ENCODE measurements at regions not wholly inside any gene's neighbourhood (a gene's known extent, or its start where the extent isn't known, plus 50 kb on each side); places are given as distances from the start of the nearest gene placed in this dataset.
"Not testable (repeated sequence)": the region's sequence is repeated elsewhere in the genome, so short reads cannot be mapped to it uniquely, and the experiment has no call there.

- Mint-ChIP-seq H3K27ac (no peak overlapping the region), H3K4me3 (no peak overlapping the region), H3K36me3 (no peaks in the 10 kb centered on the region), H3K4me1 (no peaks in the 10 kb centered on the region), H3K9me3 (no peaks in the 10 kb centered on the region)
- no peak for ATAC-seq
- DNase-seq (ENCODE audit: low spot score in 2 of 2), result no peak
Observed at GRCh38 chr6:21850691-21851090, 257.1 kb downstream of the SOX4 start.

GRCh38 chr6:21855811-21856455 lies 262.4 kb downstream of the SOX4 start:
- Mint-ChIP-seq H3K4me1 (no peaks in the 10 kb centered on the region), H3K36me3 (no peaks in the 10 kb centered on the region), H3K9me3 (no peaks in the 10 kb centered on the region), H3K27ac (no peak overlapping the region), H3K4me3 (no peak overlapping the region)
- DNase-seq (ENCODE audit: low spot score in 2 of 2) (no peak), ATAC-seq (no peak)

GRCh38 chr6:21856456-21856825 lies 262.9 kb downstream of the SOX4 start:
- no peak overlapping the region for H3K27ac Mint-ChIP-seq
- no peak for ATAC-seq
- DNase-seq (ENCODE audit: low spot score in 2 of 2), result no peak

GRCh38 chr6:21856844-21857243 lies 263.3 kb downstream of the SOX4 start:
- Mint-ChIP-seq H3K36me3 (no peaks in the 10 kb centered on the region), H3K4me3 (no peak overlapping the region), H3K27ac (no peak overlapping the region), H3K9me3 (no peaks in the 10 kb centered on the region), H3K4me1 (no peaks in the 10 kb centered on the region)
- DNase-seq (ENCODE audit: low spot score in 2 of 2), result no peak
- no peak for ATAC-seq

More at GRCh38 chr6:21856456-21856825, 262.9 kb downstream of the SOX4 start:
- Mint-ChIP-seq H3K36me3 (no peaks in the 10 kb centered on the region), H3K4me3 (no peak overlapping the region), H3K4me1 (no peaks in the 10 kb centered on the region), H3K9me3 (no peaks in the 10 kb centered on the region)

- no peaks in the 10 kb centered on the region for H3K4me1 Mint-ChIP-seq
- H3K36me3 Mint-ChIP-seq, result no peaks in the 10 kb centered on the region
- H3K9me3 Mint-ChIP-seq, result no peaks in the 10 kb centered on the region
- DNase-seq (ENCODE audit: low spot score in 2 of 2) (no peak), ATAC-seq (no peak)
- H3K4me3 Mint-ChIP-seq, result no peak overlapping the region
- H3K27ac Mint-ChIP-seq, result no peak overlapping the region
Observed at GRCh38 chr6:21858076-21858475, 264.5 kb downstream of the SOX4 start.

- no peaks in the 10 kb centered on the region for H3K9me3 Mint-ChIP-seq
- ATAC-seq (no peak), DNase-seq (ENCODE audit: low spot score in 2 of 2) (no peak)
- H3K36me3 Mint-ChIP-seq, result no peaks in the 10 kb centered on the region
- no peak overlapping the region for H3K27ac Mint-ChIP-seq
- H3K4me1 Mint-ChIP-seq, result no peaks in the 10 kb centered on the region
- no peak overlapping the region for H3K4me3 Mint-ChIP-seq
Observed at GRCh38 chr6:21859193-21859735, 265.7 kb downstream of the SOX4 start.

GRCh38 chr6:21861942-21862341 lies 268.4 kb downstream of the SOX4 start:
- H3K9me3 Mint-ChIP-seq, result no peaks in the 10 kb centered on the region
- DNase-seq (ENCODE audit: low spot score in 2 of 2) (no peak), ATAC-seq (no peak)
- H3K4me3 Mint-ChIP-seq, result no peak overlapping the region
- H3K36me3 Mint-ChIP-seq, result no peaks in the 10 kb centered on the region
- no peak overlapping the region for H3K27ac Mint-ChIP-seq
- no peaks in the 10 kb centered on the region for H3K4me1 Mint-ChIP-seq

GRCh38 chr6:21864206-21864605 lies 270.7 kb downstream of the SOX4 start:
- Mint-ChIP-seq H3K4me1 (no peaks in the 10 kb centered on the region), H3K9me3 (peaks cover 2% of the 10 kb centered on the region), H3K27ac (no peak overlapping the region), H3K36me3 (no peaks in the 10 kb centered on the region), H3K4me3 (no peak overlapping the region)
- DNase-seq (ENCODE audit: low spot score in 2 of 2) (no peak), ATAC-seq (no peak)

- no peak overlapping the region for H3K4me3 Mint-ChIP-seq
- peaks cover 3% of the 10 kb centered on the region for H3K9me3 Mint-ChIP-seq
- no peak overlapping the region for H3K27ac Mint-ChIP-seq
- ATAC-seq (no peak), DNase-seq (ENCODE audit: low spot score in 2 of 2) (no peak)
- no peaks in the 10 kb centered on the region for H3K4me1 Mint-ChIP-seq
- no peaks in the 10 kb centered on the region for H3K36me3 Mint-ChIP-seq
Observed at GRCh38 chr6:21868226-21868625, 274.7 kb downstream of the SOX4 start.

- Mint-ChIP-seq H3K9me3 (peaks cover 3% of the 10 kb centered on the region), H3K36me3 (no peaks in the 10 kb centered on the region), H3K4me3 (no peak overlapping the region), H3K27ac (no peak overlapping the region), H3K4me1 (no peaks in the 10 kb centered on the region)
- DNase-seq (ENCODE audit: low spot score in 2 of 2) (no peak), ATAC-seq (no peak)
Observed at GRCh38 chr6:21869085-21869771, 275.7 kb downstream of the SOX4 start.

- DNase-seq (ENCODE audit: low spot score in 2 of 2) (no peak), ATAC-seq (no peak)
- no peaks in the 10 kb centered on the region for H3K4me1 Mint-ChIP-seq
- no peak overlapping the region for H3K27ac Mint-ChIP-seq
- H3K4me3 Mint-ChIP-seq, result no peak overlapping the region
- H3K9me3 Mint-ChIP-seq, result peaks cover 3% of the 10 kb centered on the region
- H3K36me3 Mint-ChIP-seq, result no peaks in the 10 kb centered on the region
Observed at GRCh38 chr6:21870076-21870730, 276.7 kb downstream of the SOX4 start.

- Mint-ChIP-seq H3K27ac (no peak overlapping the region), H3K36me3 (no peaks in the 10 kb centered on the region), H3K4me1 (no peaks in the 10 kb centered on the region), H3K4me3 (no peak overlapping the region), H3K9me3 (peaks cover 3% of the 10 kb centered on the region)
- ATAC-seq (no peak), DNase-seq (ENCODE audit: low spot score in 2 of 2) (no peak)
Observed at GRCh38 chr6:21871831-21872230, 278.3 kb downstream of the SOX4 start.

GRCh38 chr6:21872749-21873148 lies 279.2 kb downstream of the SOX4 start:
- DNase-seq (ENCODE audit: low spot score in 2 of 2), result no peak
- H3K4me3 Mint-ChIP-seq, result no peak overlapping the region
- H3K9me3 Mint-ChIP-seq, result peaks cover 9% of the 10 kb centered on the region
- no peak overlapping the region for H3K27ac Mint-ChIP-seq
- H3K4me1 Mint-ChIP-seq, result no peaks in the 10 kb centered on the region
- ATAC-seq, result no peak
- H3K36me3 Mint-ChIP-seq, result no peaks in the 10 kb centered on the region

GRCh38 chr6:21873562-21873961 lies 280.0 kb downstream of the SOX4 start:
- H3K4me3 Mint-ChIP-seq, result no peak overlapping the region
- no peaks in the 10 kb centered on the region for H3K36me3 Mint-ChIP-seq
- ATAC-seq (no peak), DNase-seq (ENCODE audit: low spot score in 2 of 2) (no peak)
- H3K9me3 Mint-ChIP-seq, result peaks cover 9% of the 10 kb centered on the region
- no peak overlapping the region for H3K27ac Mint-ChIP-seq
- H3K4me1 Mint-ChIP-seq, result no peaks in the 10 kb centered on the region

GRCh38 chr6:21874372-21874771 lies 280.8 kb downstream of the SOX4 start:
- no peaks in the 10 kb centered on the region for H3K36me3 Mint-ChIP-seq
- ATAC-seq (no peak), DNase-seq (ENCODE audit: low spot score in 2 of 2) (no peak)
- peaks cover 6% of the 10 kb centered on the region for H3K9me3 Mint-ChIP-seq
- no peak overlapping the region for H3K27ac Mint-ChIP-seq
- no peak overlapping the region for H3K4me3 Mint-ChIP-seq
- H3K4me1 Mint-ChIP-seq, result no peaks in the 10 kb centered on the region

- not testable (repeated sequence) for ATAC-seq; H3K27ac Mint-ChIP-seq; H3K36me3 Mint-ChIP-seq; DNase-seq (ENCODE audit: low spot score in 2 of 2); H3K4me1 Mint-ChIP-seq; H3K4me3 Mint-ChIP-seq; H3K9me3 Mint-ChIP-seq
Observed at GRCh38 chr6:21877037-21877436, 283.5 kb downstream of the SOX4 start.
